Naive thymus-derived CD4-positive, alpha-beta T cell (primary cell): ENCODE measurements at regions not wholly inside any gene's neighbourhood (a gene's known extent, or its start where the extent isn't known, plus 50 kb on each side); places are given as distances from the start of the nearest gene placed in this dataset.
"Not testable (repeated sequence)": the region's sequence is repeated elsewhere in the genome, so short reads cannot be mapped to it uniquely, and the experiment has no call there.

Source experiments
- ATAC-seq: fragments of 150-1000 bp; cut with Tn5 transposase; 2 replicates; pipeline ENCODE4 v1.10.0; 2021; ENCODE audit warnings: mild to moderate bottlenecking, moderate library complexity
- CTCF ChIA-PET: fragments of 350-600 bp; sonication (Branson Sonifier 250); formaldehyde crosslinking; loops from one replicate; lab custom pipeline; 2021; ENCODE audit warnings: antibody characterized with exemption; lab: Charles Lee
- POLR2A ChIA-PET: fragments of 350-600 bp; sonication (Branson Sonifier 250); formaldehyde crosslinking; loops from one replicate; lab custom pipeline; 2021; ENCODE audit warnings: antibody characterized with exemption, inconsistent platforms; lab: Charles Lee
- DNase-seq, 9 donors: peaks; one replicate each; pipeline versions ENCODE4 v3.0.0 to v3.0.0-alpha.2; 2020 to 2022; ENCODE audit warnings: mixed read lengths in 1 of 9
- H3K27ac ChIP-seq: one replicate; pipeline ENCODE4 v1.7.0; 2013; ENCODE audit warnings: mild to moderate bottlenecking, low read depth, low read length, moderate library complexity
- H3K27me3 ChIP-seq, 2 donors: one replicate each; pipeline ENCODE4 v1.7.0; 2013; ENCODE audit warnings: low read length in 2 of 2, mild to moderate bottlenecking in 2 of 2, moderate library complexity in 2 of 2; ENCODE audit not compliant: control insufficient read depth in 2 of 2, insufficient read depth in 2 of 2
- H3K36me3 ChIP-seq, 3 experiments: 1 replicate in 2 of 3; 2 replicates in 1 of 3; pipeline ENCODE4 v1.7.0; 2013; ENCODE audit warnings: low read length in 3 of 3, mild to moderate bottlenecking in 3 of 3, moderate library complexity in 1 of 3; ENCODE audit not compliant: insufficient read depth in 3 of 3, control insufficient read depth in 2 of 3
- H3K4me1 ChIP-seq, 2 donors: one replicate each; pipeline ENCODE4 v1.7.0; 2013; ENCODE audit warnings: low read length in 2 of 2, mild to moderate bottlenecking in 2 of 2, moderate library complexity in 1 of 2; ENCODE audit not compliant: control insufficient read depth in 2 of 2, insufficient read depth in 2 of 2
- H3K4me3 ChIP-seq: 2 replicates; pipeline ENCODE4 v1.7.0; 2013; ENCODE audit warnings: mild to moderate bottlenecking, low read length
- H3K9me3 ChIP-seq, 3 experiments: 1 replicate in 2 of 3; 2 replicates in 1 of 3; pipeline ENCODE4 v1.7.0; 2013; ENCODE audit warnings: low read length in 3 of 3; ENCODE audit not compliant: control insufficient read depth in 2 of 3
- H3K27ac Mint-ChIP-seq, 9 donors: one replicate each; pipeline ENCODE4 v1.8.0; 2020 to 2022; ENCODE audit warnings: mixed read lengths in 9 of 9, mild to moderate bottlenecking in 8 of 9, moderate library complexity in 5 of 9, inconsistent platforms in 2 of 9
- H3K27me3 Mint-ChIP-seq, 5 donors: one replicate each; pipeline ENCODE4 v1.8.0; 2021 to 2022; ENCODE audit warnings: mixed read lengths in 5 of 5, mild to moderate bottlenecking in 1 of 5
- H3K36me3 Mint-ChIP-seq, 5 donors: one replicate each; pipeline ENCODE4 v1.8.0; 2020 to 2022; ENCODE audit warnings: mixed read lengths in 5 of 5, mild to moderate bottlenecking in 3 of 5, inconsistent platforms in 1 of 5
- H3K4me1 Mint-ChIP-seq, 7 donors: one replicate each; pipeline ENCODE4 v1.8.0; 2020 to 2022; ENCODE audit warnings: mixed read lengths in 7 of 7, mild to moderate bottlenecking in 3 of 7, inconsistent platforms in 1 of 7
- H3K4me3 Mint-ChIP-seq, 10 donors: one replicate each; pipeline ENCODE4 v1.8.0; 2020 to 2022; ENCODE audit warnings: mild to moderate bottlenecking in 10 of 10, mixed read lengths in 10 of 10, moderate library complexity in 6 of 10, inconsistent platforms in 2 of 10
- H3K9me3 Mint-ChIP-seq, 11 donors: one replicate each; pipeline ENCODE4 v1.8.0; 2020 to 2022; ENCODE audit warnings: mixed read lengths in 11 of 11, mild to moderate bottlenecking in 4 of 11, inconsistent platforms in 1 of 11, moderate library complexity in 1 of 11
- intact Hi-C, 2 donors: fragments of 100-400 bp; cut with micrococcal nuclease; formaldehyde crosslinking; loops; one replicate each; pipeline ENCODE4 v1.15.1; 2023

DNA sequence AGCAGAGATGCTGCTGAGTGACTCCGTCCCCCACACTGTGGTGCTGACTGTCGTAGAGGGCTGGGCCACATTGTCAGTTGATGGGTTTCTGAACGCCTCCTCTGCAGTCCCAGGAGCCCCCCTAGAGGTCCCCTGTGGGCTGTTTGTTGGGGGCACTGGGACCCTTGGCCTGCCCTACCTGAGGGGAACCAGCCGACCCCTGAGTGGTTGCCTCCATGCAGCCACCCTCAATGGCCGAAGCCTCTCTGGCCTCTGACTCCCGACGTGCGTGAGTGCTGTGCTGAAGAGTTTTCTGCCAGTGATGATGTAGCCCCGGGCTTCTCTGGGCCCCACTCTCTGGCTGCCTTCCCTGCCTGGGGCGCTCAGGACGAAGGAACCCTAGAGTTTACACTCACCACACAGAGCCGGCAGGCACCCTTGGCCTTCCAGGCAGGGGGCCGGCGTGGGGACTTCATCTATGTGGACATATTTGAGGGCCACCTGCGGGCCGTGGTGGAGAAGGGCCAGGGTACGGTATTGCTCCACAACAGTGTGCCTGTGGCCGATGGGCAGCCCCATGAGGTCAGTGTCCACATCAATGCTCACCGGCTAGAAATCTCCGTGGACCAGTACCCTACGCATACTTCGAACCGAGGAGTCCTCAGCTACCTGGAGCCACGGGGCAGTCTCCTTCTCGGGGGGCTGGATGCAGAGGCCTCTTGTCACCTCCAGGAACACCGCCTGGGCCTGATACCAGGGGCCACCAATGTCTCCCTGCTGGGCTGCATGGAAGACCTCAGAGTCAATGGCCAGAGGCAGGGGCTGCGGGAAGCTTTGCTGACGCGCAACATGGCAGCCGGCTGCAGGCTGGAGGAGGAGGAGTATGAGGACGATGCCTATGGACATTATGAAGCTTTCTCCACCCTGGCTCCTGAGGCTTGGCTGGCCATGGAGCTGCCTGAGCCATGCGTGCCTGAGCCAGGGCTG is 181.1 kb downstream of the TBC1D2B start:
- H3K36me3 Mint-ChIP-seq, H3K4me3 Mint-ChIP-seq, H3K27ac ChIP-seq, H3K4me1 ChIP-seq, H3K4me3 ChIP-seq, H3K36me3 ChIP-seq, H3K9me3 ChIP-seq, H3K4me1 Mint-ChIP-seq, intact Hi-C loops, H3K9me3 Mint-ChIP-seq, ATAC-seq, POLR2A ChIA-PET, H3K27me3 ChIP-seq, DNase-seq, H3K27ac Mint-ChIP-seq, H3K27me3 Mint-ChIP-seq: not testable (repeated sequence)
- CTCF ChIA-PET = interaction anchor here (1.0 kb wide), 1 partner anchor 12 kb away, joined by 4 read pairs; no protein-coding TSS in a partner anchor

DNA sequence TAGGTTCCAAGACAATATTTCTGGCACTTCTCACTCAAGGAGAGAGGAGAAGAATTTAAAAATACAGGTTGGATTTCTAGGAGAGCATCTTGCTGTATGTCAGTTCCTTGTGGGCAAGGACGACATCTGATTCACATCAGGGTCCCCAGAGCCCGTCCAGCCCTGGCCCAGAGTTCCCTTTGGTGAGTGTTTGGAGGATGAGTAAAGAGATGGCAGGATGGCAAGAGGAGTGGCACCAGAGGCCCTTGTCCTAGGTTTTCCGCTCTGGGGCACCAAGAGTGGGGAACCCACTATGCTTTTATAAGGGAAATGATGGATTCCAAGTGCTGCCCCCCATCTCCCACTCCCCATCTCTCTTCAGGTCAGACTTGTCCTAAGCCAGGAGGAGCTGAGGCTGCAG is 181.8 kb downstream of the TBC1D2B start:
- Mint-ChIP-seq H3K9me3 (peaks cover 0 to 1% (median 0%) of the 10 kb centered on the region in 11 donors), H3K36me3 (no peaks in the 10 kb centered on the region), H3K4me1 (peaks cover 0 to 6% (median 0%) of the 10 kb centered on the region in 7 donors), H3K27me3 (no peaks in the 10 kb centered on the region), H3K27ac (no peak overlapping the region), H3K4me3 (no peak overlapping the region)
- H3K9me3 ChIP-seq = no peaks in the 10 kb centered on the region
- no peak overlapping the region for H3K4me3 ChIP-seq
- no peaks in the 10 kb centered on the region for H3K27me3 ChIP-seq
- no peaks in the 10 kb centered on the region for H3K36me3 ChIP-seq
- CTCF ChIA-PET = no interaction called here
- no peak for ATAC-seq
- H3K27ac ChIP-seq = no peak overlapping the region
- POLR2A ChIA-PET = no interaction called here
- H3K4me1 ChIP-seq = no peaks in the 10 kb centered on the region
- no peak for DNase-seq
- intact Hi-C loops = no loop called here

DNA sequence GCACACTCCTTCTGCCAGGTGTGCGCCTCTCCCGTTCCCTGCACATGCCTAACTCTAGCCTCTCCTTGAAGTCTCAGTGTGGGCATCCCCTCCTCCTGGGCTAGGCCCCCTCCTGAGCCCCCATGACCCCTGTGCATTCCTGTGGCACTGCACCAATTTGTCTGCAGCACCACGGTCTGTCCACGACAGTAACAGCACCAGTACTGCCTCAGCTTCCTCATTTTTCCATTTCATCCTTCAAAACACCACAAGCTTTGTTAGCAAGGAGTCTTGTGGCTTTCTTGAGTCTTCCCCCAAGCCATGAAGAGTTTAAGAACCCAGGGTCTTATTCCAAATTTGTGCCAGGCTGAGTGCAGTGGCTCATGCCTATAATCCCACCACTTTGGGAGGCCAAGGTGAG is 182.4 kb downstream of the TBC1D2B start:
- H3K4me3 Mint-ChIP-seq, H3K27me3 Mint-ChIP-seq, H3K4me3 ChIP-seq, POLR2A ChIA-PET, DNase-seq, H3K27ac Mint-ChIP-seq, H3K4me1 Mint-ChIP-seq, H3K9me3 Mint-ChIP-seq, H3K27ac ChIP-seq, H3K36me3 ChIP-seq, CTCF ChIA-PET, intact Hi-C loops, H3K4me1 ChIP-seq, ATAC-seq, H3K27me3 ChIP-seq, H3K36me3 Mint-ChIP-seq, H3K9me3 ChIP-seq: not testable (repeated sequence)

DNA sequence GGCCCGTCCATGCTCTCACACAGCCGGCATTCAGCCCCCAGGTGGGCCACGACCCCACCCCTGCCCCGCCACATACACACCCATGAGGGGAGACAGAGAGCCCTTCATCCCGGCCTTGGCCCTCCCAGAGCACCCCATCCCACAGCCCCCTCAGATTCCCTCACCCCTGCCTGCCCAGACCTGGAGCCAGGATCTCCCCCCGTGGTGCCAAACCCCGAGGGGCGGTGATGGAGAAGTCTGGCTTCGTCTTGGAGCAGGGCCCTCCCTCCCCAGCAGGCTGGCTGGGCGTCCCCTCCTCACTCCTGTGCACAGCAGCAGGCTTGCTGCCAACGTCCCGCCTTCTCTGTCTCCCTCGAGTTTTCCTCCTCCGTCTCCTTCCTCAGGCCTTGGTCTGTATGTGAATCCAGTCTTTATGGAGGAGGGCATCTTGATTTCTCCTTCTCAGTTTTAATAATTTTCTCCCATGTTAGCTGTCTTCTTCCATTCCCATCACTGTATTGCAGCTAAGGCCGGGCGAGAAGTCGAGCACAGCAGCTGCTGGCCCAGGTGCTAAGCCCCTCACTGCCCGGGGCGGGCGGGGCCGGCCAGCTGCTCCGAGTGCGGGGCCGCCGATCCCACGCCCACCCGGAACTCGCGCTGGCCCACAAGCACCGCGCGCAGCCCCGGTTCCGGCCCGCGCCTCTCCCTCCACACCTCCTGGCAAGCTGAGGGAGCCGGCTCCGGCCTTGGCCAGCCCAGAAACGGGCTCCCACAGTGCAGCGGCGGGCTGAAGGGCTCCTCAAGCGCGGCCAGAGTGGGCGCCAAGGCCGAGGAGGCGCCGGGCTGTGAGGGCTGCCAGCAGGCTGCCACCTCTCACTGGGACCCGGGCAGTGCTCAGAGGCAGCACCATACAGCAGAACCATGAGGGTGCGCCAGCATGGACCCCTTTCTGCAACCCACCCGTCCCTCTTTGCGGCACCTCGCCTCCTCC is 183.6 kb downstream of the TBC1D2B start:
- POLR2A ChIA-PET, H3K4me1 Mint-ChIP-seq, intact Hi-C loops, H3K4me3 Mint-ChIP-seq, H3K27me3 Mint-ChIP-seq, H3K9me3 ChIP-seq, ATAC-seq, H3K27me3 ChIP-seq, H3K36me3 Mint-ChIP-seq, CTCF ChIA-PET, H3K27ac Mint-ChIP-seq, DNase-seq, H3K4me1 ChIP-seq, H3K9me3 Mint-ChIP-seq, H3K4me3 ChIP-seq, H3K36me3 ChIP-seq, H3K27ac ChIP-seq: not testable (repeated sequence)

DNA sequence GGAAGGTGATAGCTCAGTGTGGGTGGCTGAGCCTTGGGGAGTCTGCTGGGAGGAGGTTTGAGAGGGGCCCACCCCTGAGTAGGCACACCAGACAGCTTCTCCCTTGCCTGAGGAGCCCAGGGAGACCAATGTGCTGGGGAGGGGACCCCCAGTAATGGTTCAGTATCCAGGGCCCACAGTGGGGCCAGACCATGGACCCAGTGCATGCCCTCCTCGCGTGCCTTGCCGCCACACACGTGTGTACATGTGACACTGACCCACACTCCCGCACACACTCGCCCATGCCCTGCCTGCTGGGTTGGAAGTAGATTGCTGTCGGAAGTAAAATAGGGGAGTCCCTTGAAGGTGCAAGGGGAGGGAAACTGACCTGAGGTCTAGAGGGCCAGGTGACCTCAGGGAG is 184.3 kb downstream of the TBC1D2B start:
- H3K4me3 Mint-ChIP-seq, DNase-seq, POLR2A ChIA-PET, H3K27me3 Mint-ChIP-seq, H3K27ac Mint-ChIP-seq, H3K36me3 ChIP-seq, H3K9me3 Mint-ChIP-seq, H3K36me3 Mint-ChIP-seq, intact Hi-C loops, CTCF ChIA-PET, H3K4me1 Mint-ChIP-seq, H3K4me1 ChIP-seq, H3K9me3 ChIP-seq, H3K4me3 ChIP-seq, H3K27me3 ChIP-seq, H3K27ac ChIP-seq, ATAC-seq: not testable (repeated sequence)

DNA sequence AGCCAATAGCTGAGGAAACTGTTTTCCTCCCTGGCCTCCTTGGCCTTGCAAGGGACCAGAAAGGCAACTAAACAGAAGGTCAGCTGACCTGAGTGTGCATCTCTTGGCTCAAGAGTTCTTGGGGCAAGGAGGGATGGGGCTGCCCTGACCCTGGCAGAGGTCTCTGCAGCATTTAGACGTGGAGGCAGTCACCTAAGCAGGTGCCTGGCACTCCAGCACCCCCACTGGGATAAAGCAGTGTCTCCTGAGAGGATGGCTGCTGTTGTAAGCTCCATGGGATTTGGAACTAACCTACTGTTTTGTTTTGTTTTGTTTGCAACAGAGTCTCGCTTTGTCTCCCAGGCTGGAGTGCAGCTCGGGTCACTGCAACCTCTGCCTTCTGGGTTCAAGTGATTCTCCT is 185.2 kb downstream of the TBC1D2B start:
- H3K36me3 ChIP-seq = no peaks in the 10 kb centered on the region
- peaks cover 0 to 6% (median 0%) of the 10 kb centered on the region in 7 donors for H3K4me1 Mint-ChIP-seq
- POLR2A ChIA-PET = no interaction called here
- no peak overlapping the region for H3K4me3 ChIP-seq
- H3K36me3 Mint-ChIP-seq = no peaks in the 10 kb centered on the region
- H3K27me3 ChIP-seq = no peaks in the 10 kb centered on the region
- no peaks in the 10 kb centered on the region for H3K9me3 Mint-ChIP-seq
- H3K4me3 Mint-ChIP-seq = no peak overlapping the region
- no peaks in the 10 kb centered on the region for H3K27me3 Mint-ChIP-seq
- no peak overlapping the region for H3K27ac Mint-ChIP-seq
- DNase-seq (no peak), ATAC-seq (no peak)
- H3K4me1 ChIP-seq = no peaks in the 10 kb centered on the region
- CTCF ChIA-PET = interaction anchor here (0.5 kb wide), 1 partner anchor 18 kb away, joined by 3 read pairs; no protein-coding TSS in a partner anchor
- no peaks in the 10 kb centered on the region for H3K9me3 ChIP-seq
- no peak overlapping the region for H3K27ac ChIP-seq
- intact Hi-C loops = no loop called here
